Erythroblast (primary cell): ENCODE measurements at regions not wholly inside any gene's neighbourhood (a gene's known extent, or its start where the extent isn't known, plus 50 kb on each side); places are given as distances from the start of the nearest gene placed in this dataset.

Experiments
- GATA1 ChIP-seq: IDR thresholded peaks from 2 replicates; pipeline ENCODE4 v1.6.1; 2011; ENCODE audit warnings: low read depth, mild to moderate bottlenecking, control low read depth, low read length, moderate library complexity
- POLR2A ChIP-seq: IDR thresholded peaks from 2 replicates; pipeline ENCODE4 v1.6.1; 2011; ENCODE audit warnings: mild to moderate bottlenecking, low read length

DNA sequence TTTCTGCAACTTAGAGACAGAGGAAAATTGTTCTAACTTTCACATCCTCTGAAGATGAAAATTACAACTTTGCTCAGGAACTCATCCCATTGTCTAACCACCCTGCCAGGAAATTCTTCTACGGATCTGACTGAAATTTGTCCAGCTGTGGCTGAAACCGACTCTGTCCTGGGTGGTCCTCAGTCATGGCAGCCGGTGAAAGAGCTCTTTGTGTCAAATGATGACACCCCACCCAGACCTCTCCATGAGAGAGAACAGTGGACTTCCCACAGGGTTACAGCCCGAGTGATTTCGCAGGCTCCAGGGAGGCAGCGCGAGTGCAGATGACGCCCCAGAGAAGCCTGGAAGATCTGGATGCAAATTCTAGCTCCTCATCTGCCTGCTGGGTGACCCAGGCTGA lies 65.1 kb upstream of the TRIB2 start:
- no peak for TF ChIP-seq POLR2A
- TF ChIP-seq GATA1 = no peak
